Natural killer cell (primary cell): ENCODE measurements at regions not wholly inside any gene's neighbourhood (a gene's known extent, or its start where the extent isn't known, plus 50 kb on each side); places are given as distances from the start of the nearest gene placed in this dataset.

Experiments
- ATAC-seq, 3 donors: fragments of 150-1000 bp in 2 of 3; fragments of 200-7000 bp in 1 of 3; cut with Tn5 transposase; 1 replicate in 1 of 3; 2 replicates in 2 of 3; pipeline ENCODE4 v1.10.0; 2021; ENCODE audit warnings: mild to moderate bottlenecking in 2 of 3, moderate library complexity in 2 of 3
- DNase-seq, 2 donors: peaks; one replicate each; pipeline versions ENCODE4 v3.0.0 to v3.0.0-alpha.2; 2013 to 2021; ENCODE audit warnings: mixed read lengths in 1 of 2
- H3K27ac ChIP-seq: one replicate; pipeline ENCODE4 v1.5.1; 2013; ENCODE audit warnings: mild to moderate bottlenecking, low read length
- H3K27me3 ChIP-seq: one replicate; pipeline ENCODE4 v1.6.1; 2013; ENCODE audit warnings: low read length; ENCODE audit not compliant: control insufficient read depth, insufficient read depth
- H3K36me3 ChIP-seq: one replicate; pipeline ENCODE4 v1.6.1; 2013; ENCODE audit warnings: low read length; ENCODE audit not compliant: control insufficient read depth, insufficient read depth
- H3K4me1 ChIP-seq: one replicate; pipeline ENCODE4 v1.6.1; 2013; ENCODE audit warnings: low read length; ENCODE audit not compliant: control insufficient read depth, insufficient read depth
- H3K4me3 ChIP-seq: one replicate; pipeline ENCODE4 v1.5.1; 2013; ENCODE audit warnings: low read length
- H3K9me3 ChIP-seq: one replicate; pipeline ENCODE4 v1.6.1; 2013; ENCODE audit warnings: low read length; ENCODE audit not compliant: control insufficient read depth, insufficient read depth
- H3K27ac Mint-ChIP-seq, 2 donors: one replicate each; pipeline ENCODE4 v1.8.0; 2022; ENCODE audit warnings: mild to moderate bottlenecking in 2 of 2, mixed read lengths in 2 of 2, moderate library complexity in 1 of 2
- H3K27me3 Mint-ChIP-seq, 2 donors: one replicate each; pipeline ENCODE4 v1.8.0; 2022; ENCODE audit warnings: low read depth in 2 of 2, mixed read lengths in 2 of 2
- H3K36me3 Mint-ChIP-seq: one replicate; pipeline ENCODE4 v1.8.0; 2022; ENCODE audit warnings: mixed read lengths
- H3K4me1 Mint-ChIP-seq, 2 donors: one replicate each; pipeline ENCODE4 v1.8.0; 2022; ENCODE audit warnings: mixed read lengths in 2 of 2
- H3K4me3 Mint-ChIP-seq: one replicate; pipeline ENCODE4 v1.8.0; 2022; ENCODE audit warnings: mild to moderate bottlenecking, moderate library complexity, mixed read lengths
- H3K9me3 Mint-ChIP-seq, 2 donors: one replicate each; pipeline ENCODE4 v1.8.0; 2022; ENCODE audit warnings: mixed read lengths in 2 of 2
- CTCF ChIP-seq: fragments of 200-600 bp; IDR thresholded peaks from one replicate; pipeline ENCODE4 v1.8.0; 2022; ENCODE audit warnings: antibody characterized with exemption
- WGBS: methylation state at CpG from one replicate; pipeline ENCODE4 v1.1.7; 2013; ENCODE audit warnings: missing lambda C conversion rate; ENCODE audit not compliant: insufficient coverage; 5-methylcytosine and 5-hydroxymethylcytosine counted together
- intact Hi-C: fragments of 100-400 bp; cut with micrococcal nuclease; formaldehyde crosslinking; loops from one replicate; pipeline ENCODE4 v1.14.2; 2022

- intact Hi-C loops, result no loop called here
These were observed 671.2 kb downstream of the CDH8 start for GRCh38 chr16:61364990-61365389.

DNA sequence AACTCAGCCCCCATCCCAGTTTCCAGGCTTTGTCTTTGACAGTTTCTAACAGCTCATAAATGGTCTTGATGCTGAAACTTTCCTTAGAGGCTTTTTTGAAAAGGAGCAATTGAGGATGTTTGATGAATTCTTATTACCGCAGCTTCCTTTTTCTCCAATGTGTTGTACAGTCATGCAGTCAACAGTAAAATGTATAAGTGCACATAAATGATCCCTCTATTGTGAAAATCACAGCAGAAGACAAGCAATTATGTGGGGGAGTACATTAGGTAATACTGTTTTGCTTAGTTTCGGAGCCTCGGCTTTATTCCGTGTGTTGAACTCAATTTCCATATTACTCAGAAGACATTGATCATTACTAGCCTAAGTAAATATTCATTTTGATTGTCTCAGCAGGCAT lies 673.7 kb downstream of the CDH8 start:
- DNase-seq (no peak), ATAC-seq (no peak)
- no peaks in the 10 kb centered on the region for H3K36me3 ChIP-seq
- intact Hi-C loops, result no loop called here
- no peaks in the 10 kb centered on the region for H3K27me3 Mint-ChIP-seq
- no peak overlapping the region for H3K4me3 ChIP-seq
- H3K27ac Mint-ChIP-seq, result no peak overlapping the region
- H3K9me3 Mint-ChIP-seq, result peaks cover 14 to 20% of the 10 kb centered on the region in 2 donors
- H3K27ac ChIP-seq, result no peak overlapping the region
- 87% methylated on average over 4 of the region's 4 CpGs for WGBS
- no peaks in the 10 kb centered on the region for H3K27me3 ChIP-seq
- no peaks in the 10 kb centered on the region for H3K4me1 ChIP-seq
- no peak overlapping the region for H3K4me3 Mint-ChIP-seq
- no peaks in the 10 kb centered on the region for H3K9me3 ChIP-seq
- no peaks in the 10 kb centered on the region for H3K4me1 Mint-ChIP-seq
- TF ChIP-seq CTCF, result no peak
- no peaks in the 10 kb centered on the region for H3K36me3 Mint-ChIP-seq

More at GRCh38 chr16:61364990-61365389, 671.2 kb downstream of the CDH8 start:
- Mint-ChIP-seq H3K27ac (no peak overlapping the region), H3K4me3 (no peak overlapping the region), H3K27me3 (no peaks in the 10 kb centered on the region), H3K9me3 (peaks cover 8 to 16% of the 10 kb centered on the region in 2 donors), H3K36me3 (no peaks in the 10 kb centered on the region), H3K4me1 (no peaks in the 10 kb centered on the region)
- Histone ChIP-seq H3K4me1 (no peaks in the 10 kb centered on the region), H3K9me3 (no peaks in the 10 kb centered on the region), H3K4me3 (no peak overlapping the region), H3K27ac (no peak overlapping the region), H3K27me3 (no peaks in the 10 kb centered on the region), H3K36me3 (no peaks in the 10 kb centered on the region)
- no peak for TF ChIP-seq CTCF
- WGBS, result 67% methylated on average over 3 of the region's 3 CpGs
- no peak for DNase-seq
- no peak for ATAC-seq

- DNase-seq, result no peak
- H3K4me1 Mint-ChIP-seq, result no peaks in the 10 kb centered on the region
- H3K9me3 Mint-ChIP-seq, result peaks cover 9 to 20% of the 10 kb centered on the region in 2 donors
- no peak overlapping the region for H3K4me3 Mint-ChIP-seq
- no peaks in the 10 kb centered on the region for H3K36me3 ChIP-seq
- intact Hi-C loops, result no loop called here
- no peaks in the 10 kb centered on the region for H3K27me3 Mint-ChIP-seq
- 75% methylated on average over 3 of the region's 3 CpGs for WGBS
- no peaks in the 10 kb centered on the region for H3K27me3 ChIP-seq
- H3K4me1 ChIP-seq, result no peaks in the 10 kb centered on the region
- no peak overlapping the region for H3K4me3 ChIP-seq
- ATAC-seq, result no peak
- H3K27ac Mint-ChIP-seq, result no peak overlapping the region
- TF ChIP-seq CTCF, result no peak
- peaks cover 4% of the 10 kb centered on the region for H3K9me3 ChIP-seq
- H3K36me3 Mint-ChIP-seq, result no peaks in the 10 kb centered on the region
- no peak overlapping the region for H3K27ac ChIP-seq
These were observed 691.4 kb downstream of the CDH8 start for GRCh38 chr16:61344791-61345190.

DNA sequence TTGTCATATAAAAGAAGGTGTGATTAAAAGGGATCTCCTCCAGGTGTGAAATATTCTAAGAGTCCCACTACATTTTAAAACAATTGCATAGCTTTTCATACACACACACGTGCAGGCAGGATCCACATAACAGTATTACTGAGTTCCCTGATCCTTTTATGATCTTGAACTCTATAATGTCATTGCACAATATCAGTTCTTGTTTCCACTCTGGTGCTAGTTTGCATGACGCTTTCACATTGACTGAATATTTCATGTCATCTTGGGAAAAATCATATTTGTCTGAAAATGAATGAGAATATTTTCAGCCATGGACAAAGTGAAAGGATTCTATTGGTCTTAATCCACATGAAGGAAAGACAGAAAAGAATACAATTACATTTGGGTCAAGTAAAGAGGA lies 703.8 kb downstream of the CDH8 start:
- Mint-ChIP-seq H3K27me3 (no peaks in the 10 kb centered on the region), H3K4me1 (no peaks in the 10 kb centered on the region)

More for the DNA sequence above, 703.8 kb downstream of the CDH8 start:
- WGBS, result 82% methylated on average over 2 of the region's 2 CpGs
- H3K27me3 ChIP-seq, result no peaks in the 10 kb centered on the region
- H3K27ac ChIP-seq, result no peak overlapping the region
- no peaks in the 10 kb centered on the region for H3K4me1 ChIP-seq
- no peak overlapping the region for H3K27ac Mint-ChIP-seq
- H3K36me3 ChIP-seq, result no peaks in the 10 kb centered on the region
- DNase-seq (no peak), ATAC-seq (no peak)
- intact Hi-C loops, result no loop called here
- no peak overlapping the region for H3K4me3 ChIP-seq
- H3K9me3 ChIP-seq, result no peaks in the 10 kb centered on the region
- no peak for TF ChIP-seq CTCF
- no peak overlapping the region for H3K4me3 Mint-ChIP-seq
- peaks cover 15 to 20% of the 10 kb centered on the region in 2 donors for H3K9me3 Mint-ChIP-seq
- peaks cover 4% of the 10 kb centered on the region for H3K36me3 Mint-ChIP-seq
